ENCODE measurements at regions not wholly inside any gene's neighbourhood (a gene's known extent, or its start where the extent isn't known, plus 50 kb on each side); places are given as distances from the start of the nearest gene placed in this dataset.

GRCh38 chr5:56740868-56741267, 74.5 kb upstream of the MAP3K1 start:
- TF ChIP-seq EZH2 (IDR thresholded peaks at IDR 0.05; ENCODE audit: insufficient read depth, poor library complexity, severe bottlenecking) = no peak
- no peak for TF ChIP-seq EZH2phosphoT487 (IDR thresholded peaks at IDR 0.05; ENCODE audit: insufficient read depth, low read depth)

Data from GM23248 (cell line).